ENCODE measurements at regions not wholly inside any gene's neighbourhood (a gene's known extent, or its start where the extent isn't known, plus 50 kb on each side); places are given as distances from the start of the nearest gene placed in this dataset.

- Mint-ChIP-seq H3K4me1 (no peaks in the 10 kb centered on the region), H3K27me3 (ENCODE audit: low read depth in 3 of 3) (peaks cover 0 to 4% (median 1%) of the 10 kb centered on the region in 3 donors), H3K27ac (no peak overlapping the region), H3K9me3 (peaks cover 0 to 6% (median 1%) of the 10 kb centered on the region in 7 donors), H3K36me3 (no peaks in the 10 kb centered on the region), H3K4me3 (no peak overlapping the region)
- H3K36me3 ChIP-seq (replicated peaks in 1 of 2; ENCODE audit: control insufficient read depth in 1 of 2, insufficient read depth in 2 of 2, low read length in 2 of 2) = no peaks in the 10 kb centered on the region
- H3K27me3 ChIP-seq (ENCODE audit: control insufficient read depth in 2 of 2, insufficient read depth in 2 of 2, low read length in 2 of 2) = no peaks in the 10 kb centered on the region
- H4K20me1 ChIP-seq (ENCODE audit: insufficient read depth, low read length) = no peaks in the 10 kb centered on the region
- no peak for DNase-seq
- H3K4me2 ChIP-seq (replicated peaks; ENCODE audit: extremely low read depth, low read length, poor library complexity, severe bottlenecking) = no peak overlapping the region
- no peaks in the 10 kb centered on the region for H3K4me1 ChIP-seq (ENCODE audit: control insufficient read depth in 1 of 2, insufficient read depth in 2 of 2, low read length in 2 of 2)
- intact Hi-C loops (cut with micrococcal nuclease) = no loop called here
- peaks cover 0 to 5% of the 10 kb centered on the region in 2 donors for H3K9me3 ChIP-seq (replicated peaks in 1 of 2; ENCODE audit: control insufficient read depth in 1 of 2, insufficient read depth in 1 of 2, low read length in 2 of 2)
- WGBS (ENCODE audit: insufficient coverage) = no CpG with 5 or more reads among the region's 3 CpGs
- H3K27ac ChIP-seq (ENCODE audit: low read depth in 1 of 2, low read length in 2 of 2) = no peak overlapping the region
- H3K9ac ChIP-seq (ENCODE audit: insufficient read depth, low read length, poor library complexity, severe bottlenecking) = no peak overlapping the region
- TF ChIP-seq, protein P1, sequence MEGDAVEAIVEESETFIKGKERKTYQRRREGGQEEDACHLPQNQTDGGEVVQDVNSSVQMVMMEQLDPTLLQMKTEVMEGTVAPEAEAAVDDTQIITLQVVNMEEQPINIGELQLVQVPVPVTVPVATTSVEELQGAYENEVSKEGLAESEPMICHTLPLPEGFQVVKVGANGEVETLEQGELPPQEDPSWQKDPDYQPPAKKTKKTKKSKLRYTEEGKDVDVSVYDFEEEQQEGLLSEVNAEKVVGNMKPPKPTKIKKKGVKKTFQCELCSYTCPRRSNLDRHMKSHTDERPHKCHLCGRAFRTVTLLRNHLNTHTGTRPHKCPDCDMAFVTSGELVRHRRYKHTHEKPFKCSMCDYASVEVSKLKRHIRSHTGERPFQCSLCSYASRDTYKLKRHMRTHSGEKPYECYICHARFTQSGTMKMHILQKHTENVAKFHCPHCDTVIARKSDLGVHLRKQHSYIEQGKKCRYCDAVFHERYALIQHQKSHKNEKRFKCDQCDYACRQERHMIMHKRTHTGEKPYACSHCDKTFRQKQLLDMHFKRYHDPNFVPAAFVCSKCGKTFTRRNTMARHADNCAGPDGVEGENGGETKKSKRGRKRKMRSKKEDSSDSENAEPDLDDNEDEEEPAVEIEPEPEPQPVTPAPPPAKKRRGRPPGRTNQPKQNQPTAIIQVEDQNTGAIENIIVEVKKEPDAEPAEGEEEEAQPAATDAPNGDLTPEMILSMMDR (IDR thresholded peaks at IDR 0.05) = no peak
- H2AFZ ChIP-seq (ENCODE audit: insufficient read depth, low read depth, low read length, poor library complexity, severe bottlenecking) = no peak overlapping the region
- no peak overlapping the region for H3K4me3 ChIP-seq (replicated peaks in 1 of 3; ENCODE audit: low read depth in 2 of 3, low read length in 3 of 3)
- no peaks in the 10 kb centered on the region for H3K79me2 ChIP-seq (ENCODE audit: insufficient read depth, low read length)
Measured at GRCh38 chr2:19111354-19111753, 247.1 kb downstream of the OSR1 start.

DNA sequence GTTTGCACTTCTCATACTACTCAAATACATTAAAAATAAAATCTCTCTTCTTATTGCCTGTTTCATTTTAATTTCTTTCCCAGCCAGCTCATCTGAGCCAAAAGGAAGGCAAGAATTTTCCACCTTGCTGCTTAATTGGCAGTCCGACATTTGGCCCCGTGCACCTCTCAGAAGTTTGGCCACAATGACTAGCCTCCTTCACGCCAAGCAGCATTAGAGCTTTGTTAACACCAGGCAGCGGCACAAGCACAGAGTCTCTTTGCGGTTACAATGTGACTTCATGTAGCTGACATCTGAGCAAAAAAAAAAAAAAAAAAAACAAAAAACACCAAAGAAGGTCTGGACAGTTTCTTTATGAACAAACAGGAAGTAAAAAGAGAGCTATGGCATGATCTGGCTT, 248.9 kb downstream of the OSR1 start:
- WGBS (ENCODE audit: insufficient coverage) = 83% methylated on average over 4 of the region's 5 CpGs
- TF ChIP-seq, protein P1 (IDR thresholded peaks at IDR 0.05) = no peak
- Histone ChIP-seq H2AFZ (ENCODE audit: insufficient read depth, low read depth, low read length, poor library complexity, severe bottlenecking) (no peak overlapping the region), H3K79me2 (ENCODE audit: insufficient read depth, low read length) (no peaks in the 10 kb centered on the region), H3K27me3 (ENCODE audit: control insufficient read depth in 2 of 2, insufficient read depth in 2 of 2, low read length in 2 of 2) (no peaks in the 10 kb centered on the region), H3K36me3 (replicated peaks in 1 of 2; ENCODE audit: control insufficient read depth in 1 of 2, insufficient read depth in 2 of 2, low read length in 2 of 2) (no peaks in the 10 kb centered on the region), H3K9ac (ENCODE audit: insufficient read depth, low read length, poor library complexity, severe bottlenecking) (no peak overlapping the region), H3K4me3 (replicated peaks in 1 of 3; ENCODE audit: low read depth in 2 of 3, low read length in 3 of 3) (no peak overlapping the region), H3K27ac (ENCODE audit: low read depth in 1 of 2, low read length in 2 of 2) (no peak overlapping the region), H4K20me1 (ENCODE audit: insufficient read depth, low read length) (no peaks in the 10 kb centered on the region), H3K9me3 (replicated peaks in 1 of 2; ENCODE audit: control insufficient read depth in 1 of 2, insufficient read depth in 1 of 2, low read length in 2 of 2) (peaks cover 0 to under 1% of the 10 kb centered on the region in 2 donors), H3K4me1 (ENCODE audit: control insufficient read depth in 1 of 2, insufficient read depth in 2 of 2, low read length in 2 of 2) (no peaks in the 10 kb centered on the region), H3K4me2 (replicated peaks; ENCODE audit: extremely low read depth, low read length, poor library complexity, severe bottlenecking) (no peak overlapping the region)
- Mint-ChIP-seq H3K4me3 (no peak overlapping the region), H3K27me3 (ENCODE audit: low read depth in 3 of 3) (peaks cover 0 to 3% (median 1%) of the 10 kb centered on the region in 3 donors), H3K36me3 (no peaks in the 10 kb centered on the region), H3K9me3 (peaks cover 0 to 6% (median 1%) of the 10 kb centered on the region in 7 donors), H3K4me1 (no peaks in the 10 kb centered on the region), H3K27ac (no peak overlapping the region)
- no peak for DNase-seq
- intact Hi-C loops (cut with micrococcal nuclease) = no loop called here

Data from CD14-positive monocyte (primary cell).